Neutrophil (primary cell): ENCODE measurements at regions not wholly inside any gene's neighbourhood (a gene's known extent, or its start where the extent isn't known, plus 50 kb on each side); places are given as distances from the start of the nearest gene placed in this dataset.

ENCODE experiments used
- H3K27ac ChIP-seq: fragments of 200-600 bp; sonication (generic); 2 replicates; pipeline ENCODE4 v1.5.1; 2016; ENCODE audit warnings: mild to moderate bottlenecking, moderate library complexity
- H3K27me3 ChIP-seq: fragments of 200-600 bp; sonication (generic); 2 replicates; pipeline ENCODE4 v1.6.0; 2016; ENCODE audit warnings: mild to moderate bottlenecking
- H3K36me3 ChIP-seq: fragments of 200-600 bp; sonication (generic); 2 replicates; pipeline ENCODE4 v1.5.1; 2017
- H3K4me1 ChIP-seq, 2 experiments: fragments of 200-600 bp in 1 of 2; sonication (generic) in 1 of 2; 1 replicate in 1 of 2; 2 replicates in 1 of 2; pipeline versions ENCODE4 v1.5.1 to v1.6.1; 2013 to 2016; ENCODE audit warnings: low read depth in 1 of 2, low read length in 1 of 2, mild to moderate bottlenecking in 1 of 2, moderate library complexity in 1 of 2; ENCODE audit not compliant: control insufficient read depth in 1 of 2, insufficient read depth in 1 of 2
- H3K4me3 ChIP-seq, 2 experiments: fragments of 200-600 bp in 1 of 2; sonication (generic) in 1 of 2; 1 replicate in 1 of 2; 2 replicates in 1 of 2; pipeline ENCODE4 v1.5.1; 2013 to 2016; ENCODE audit warnings: low read depth in 1 of 2, low read length in 1 of 2, mild to moderate bottlenecking in 1 of 2, moderate library complexity in 1 of 2
- H3K9me3 ChIP-seq: fragments of 200-600 bp; sonication (generic); 2 replicates; pipeline ENCODE4 v1.5.1; 2016
- TF ChIP-seq, protein P1 (sequence below): fragments of 200-600 bp; sonication (generic); IDR thresholded peaks from 2 replicates; pipeline ENCODE4 v1.5.1; 2016; ENCODE audit warnings: antibody characterized with exemption

DNA sequence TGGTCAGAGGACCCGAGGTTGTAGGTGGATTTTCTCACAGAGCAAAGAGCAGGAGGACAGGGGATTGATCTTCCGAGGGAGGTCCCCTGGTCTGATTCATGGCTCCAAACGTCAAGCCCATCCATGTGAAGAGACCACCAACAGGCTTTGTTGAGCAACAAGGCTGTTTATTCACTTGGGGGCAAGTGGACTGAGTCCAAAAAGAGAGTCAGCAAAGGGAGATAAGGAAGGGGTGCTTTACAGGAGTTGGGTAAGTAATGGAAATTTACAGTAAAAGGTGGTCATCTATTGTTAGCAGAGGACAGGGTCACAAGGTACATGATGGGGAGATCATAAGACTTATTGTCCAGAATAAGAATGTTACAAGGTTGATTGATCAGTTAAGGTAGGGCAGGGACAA, 2285.8 kb downstream of the TP53TG3F start:
- TF ChIP-seq, protein P1, sequence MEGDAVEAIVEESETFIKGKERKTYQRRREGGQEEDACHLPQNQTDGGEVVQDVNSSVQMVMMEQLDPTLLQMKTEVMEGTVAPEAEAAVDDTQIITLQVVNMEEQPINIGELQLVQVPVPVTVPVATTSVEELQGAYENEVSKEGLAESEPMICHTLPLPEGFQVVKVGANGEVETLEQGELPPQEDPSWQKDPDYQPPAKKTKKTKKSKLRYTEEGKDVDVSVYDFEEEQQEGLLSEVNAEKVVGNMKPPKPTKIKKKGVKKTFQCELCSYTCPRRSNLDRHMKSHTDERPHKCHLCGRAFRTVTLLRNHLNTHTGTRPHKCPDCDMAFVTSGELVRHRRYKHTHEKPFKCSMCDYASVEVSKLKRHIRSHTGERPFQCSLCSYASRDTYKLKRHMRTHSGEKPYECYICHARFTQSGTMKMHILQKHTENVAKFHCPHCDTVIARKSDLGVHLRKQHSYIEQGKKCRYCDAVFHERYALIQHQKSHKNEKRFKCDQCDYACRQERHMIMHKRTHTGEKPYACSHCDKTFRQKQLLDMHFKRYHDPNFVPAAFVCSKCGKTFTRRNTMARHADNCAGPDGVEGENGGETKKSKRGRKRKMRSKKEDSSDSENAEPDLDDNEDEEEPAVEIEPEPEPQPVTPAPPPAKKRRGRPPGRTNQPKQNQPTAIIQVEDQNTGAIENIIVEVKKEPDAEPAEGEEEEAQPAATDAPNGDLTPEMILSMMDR = no peak
- no peaks in the 10 kb centered on the region for H3K36me3 ChIP-seq
- H3K4me1 ChIP-seq = no peaks in the 10 kb centered on the region
- H3K4me3 ChIP-seq = no peak overlapping the region
- H3K9me3 ChIP-seq = no peaks in the 10 kb centered on the region
- H3K27me3 ChIP-seq = no peaks in the 10 kb centered on the region
- H3K27ac ChIP-seq = no peak overlapping the region

DNA sequence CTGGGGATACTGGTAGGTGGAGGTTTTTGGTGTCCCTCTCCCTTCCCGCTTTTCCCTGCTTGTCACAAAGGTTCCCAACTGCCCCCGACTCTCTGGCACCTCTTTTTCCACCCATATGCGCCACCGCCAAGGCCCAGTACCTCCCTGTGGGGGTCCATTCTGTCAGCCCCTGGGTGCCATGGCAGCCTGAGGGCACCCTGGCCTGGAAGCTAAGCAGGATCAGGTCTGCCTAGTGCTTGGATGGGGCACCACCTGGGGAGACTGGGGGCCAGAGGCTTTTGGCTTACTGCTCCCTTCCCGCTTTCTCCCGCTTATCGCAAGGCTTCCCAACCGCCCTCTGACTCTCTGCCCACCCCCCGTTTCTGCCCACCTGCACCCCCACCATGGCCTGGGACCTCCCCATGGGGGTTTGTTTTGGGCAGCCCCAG, 2286.4 kb downstream of the TP53TG3F start:
- TF ChIP-seq, protein P1 = no peak
- Histone ChIP-seq H3K36me3 (no peaks in the 10 kb centered on the region), H3K9me3 (no peaks in the 10 kb centered on the region), H3K4me3 (no peak overlapping the region), H3K4me1 (no peaks in the 10 kb centered on the region), H3K27ac (no peak overlapping the region), H3K27me3 (no peaks in the 10 kb centered on the region)

DNA sequence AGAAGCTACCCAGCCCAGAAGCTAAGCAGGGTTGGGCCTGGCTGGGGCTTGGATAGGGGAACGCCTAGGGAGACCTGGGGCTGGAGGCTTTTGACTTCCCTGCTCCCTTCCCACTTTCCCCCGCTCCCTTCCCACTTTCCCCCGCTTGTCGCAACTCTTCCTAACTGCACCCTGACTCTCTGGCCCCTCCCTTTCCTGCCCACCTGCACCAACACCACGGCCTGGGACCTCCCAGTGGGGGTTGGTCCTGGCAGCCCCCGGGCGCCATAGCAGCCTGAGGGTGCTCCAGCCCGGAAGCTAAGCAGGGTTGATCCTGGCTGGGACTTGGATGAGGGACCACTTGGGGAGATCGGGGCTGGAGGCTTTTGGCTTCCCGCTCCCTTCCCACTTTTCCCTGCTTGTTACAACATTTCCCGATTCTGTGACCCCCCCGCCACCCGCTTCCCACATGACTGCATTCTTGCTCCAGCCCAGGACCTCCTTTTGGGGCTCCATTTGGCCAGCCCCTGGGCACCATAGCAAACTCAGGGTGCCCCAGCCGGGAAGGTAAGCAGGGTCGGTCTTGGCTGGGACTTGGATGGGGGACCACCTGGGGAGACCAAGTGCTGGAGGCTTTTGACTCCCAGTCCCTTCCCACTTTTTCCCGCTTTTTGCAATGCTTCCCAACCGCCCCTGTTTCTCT, 2287.0 kb downstream of the TP53TG3F start:
- H3K27me3 ChIP-seq = no peaks in the 10 kb centered on the region
- no peak overlapping the region for H3K4me3 ChIP-seq
- H3K4me1 ChIP-seq = no peaks in the 10 kb centered on the region
- H3K27ac ChIP-seq = no peak overlapping the region
- no peaks in the 10 kb centered on the region for H3K36me3 ChIP-seq
- H3K9me3 ChIP-seq = no peaks in the 10 kb centered on the region
- TF ChIP-seq, protein P1 = no peak

DNA sequence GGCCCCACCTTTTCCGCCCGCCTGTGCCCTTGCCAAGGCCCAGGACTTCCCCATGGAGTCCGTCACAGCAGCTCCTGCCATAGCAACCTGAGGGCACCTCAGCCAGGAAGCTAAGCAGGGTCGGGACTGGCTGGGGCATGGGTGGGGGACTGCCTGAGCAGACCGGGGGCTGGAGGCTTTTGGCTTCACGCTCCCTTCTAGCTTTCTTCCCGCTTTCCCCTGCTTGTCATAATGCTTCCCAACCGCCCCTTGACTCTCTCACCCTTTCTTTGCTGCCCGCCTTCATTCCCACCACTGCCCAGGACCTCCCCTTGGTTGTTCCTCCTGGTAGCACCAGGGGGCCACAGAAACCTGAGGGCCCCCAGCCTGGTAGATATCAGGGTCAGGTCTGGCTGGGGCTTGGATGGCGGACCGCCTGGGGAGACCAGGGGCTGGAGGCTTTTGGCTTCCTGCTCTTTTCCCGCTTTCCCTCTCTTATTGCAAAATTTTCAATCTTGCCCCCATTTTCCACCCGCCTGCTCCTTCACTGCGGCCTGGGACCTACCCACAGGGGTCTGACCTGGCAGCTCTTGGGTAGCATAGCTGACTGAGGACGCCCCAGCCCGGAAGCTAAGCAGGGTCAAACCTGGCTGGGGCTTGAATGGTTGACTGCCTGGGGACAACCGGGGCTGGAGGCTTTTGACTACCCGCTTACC, 2287.7 kb downstream of the TP53TG3F start:
- no peaks in the 10 kb centered on the region for H3K4me1 ChIP-seq
- H3K4me3 ChIP-seq = no peak overlapping the region
- no peak overlapping the region for H3K27ac ChIP-seq
- TF ChIP-seq, protein P1 = no peak
- H3K27me3 ChIP-seq = no peaks in the 10 kb centered on the region
- H3K36me3 ChIP-seq = no peaks in the 10 kb centered on the region
- peaks cover 1% of the 10 kb centered on the region for H3K9me3 ChIP-seq

DNA sequence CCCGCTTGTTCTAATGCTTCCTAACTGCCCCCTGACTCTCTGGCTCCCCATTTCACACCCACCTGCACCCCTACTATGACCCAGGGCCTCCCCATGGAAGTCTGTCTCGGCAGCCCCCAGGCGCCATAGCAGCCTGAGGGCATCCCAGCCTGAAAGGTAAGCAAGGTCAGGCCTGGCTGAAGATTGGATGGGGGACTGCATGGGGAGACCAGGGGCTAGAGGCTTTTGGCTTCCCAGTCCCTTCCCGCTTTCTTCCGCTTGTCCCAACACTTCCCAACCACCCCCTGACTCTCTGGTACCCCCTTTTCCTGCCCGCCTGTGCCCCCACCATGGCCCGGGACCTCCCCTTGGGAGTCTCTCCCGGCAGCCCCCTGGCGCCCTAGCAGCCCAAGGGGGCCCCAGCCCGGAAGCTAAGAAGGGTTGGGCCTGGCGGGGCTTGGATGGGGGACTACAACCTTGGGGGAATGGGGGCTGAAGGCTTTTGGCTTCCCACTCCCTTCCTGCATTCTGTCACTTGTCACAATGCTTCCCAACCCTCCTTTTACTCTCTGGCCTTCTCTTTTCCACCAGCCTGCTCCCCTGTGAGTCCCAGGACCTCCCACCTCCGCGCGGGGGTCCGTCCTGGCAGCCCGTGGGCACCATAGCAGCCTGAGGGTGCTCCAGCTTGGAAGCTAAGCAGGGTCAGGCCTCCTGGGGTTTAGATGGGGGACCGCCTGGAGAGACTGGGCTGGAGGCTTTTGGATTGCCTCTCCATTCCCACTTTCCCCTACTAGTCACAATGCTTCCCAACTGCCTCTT, 2288.4 kb downstream of the TP53TG3F start:
- Histone ChIP-seq H3K4me1 (no peaks in the 10 kb centered on the region), H3K36me3 (no peaks in the 10 kb centered on the region), H3K9me3 (peaks cover 9% of the 10 kb centered on the region), H3K27ac (no peak overlapping the region), H3K4me3 (no peak overlapping the region), H3K27me3 (no peaks in the 10 kb centered on the region)
- TF ChIP-seq, protein P1 = no peak
